HuH-7 (cell line): ENCODE measurements at regions not wholly inside any gene's neighbourhood (a gene's known extent, or its start where the extent isn't known, plus 50 kb on each side); places are given as distances from the start of the nearest gene placed in this dataset.

Experiments
- DNase-seq: peaks from one replicate; pipeline ENCODE4 v3.0.0; 2011; ENCODE audit warnings: low spot score

GRCh38 chr3:127374086-127375010, 86.5 kb upstream of the PRR20G start:
- peak; percentile 38 for DNase-seq

- no peak for DNase-seq
Observed at GRCh38 chr3:127373441-127374085, 85.7 kb upstream of the PRR20G start.

DNA sequence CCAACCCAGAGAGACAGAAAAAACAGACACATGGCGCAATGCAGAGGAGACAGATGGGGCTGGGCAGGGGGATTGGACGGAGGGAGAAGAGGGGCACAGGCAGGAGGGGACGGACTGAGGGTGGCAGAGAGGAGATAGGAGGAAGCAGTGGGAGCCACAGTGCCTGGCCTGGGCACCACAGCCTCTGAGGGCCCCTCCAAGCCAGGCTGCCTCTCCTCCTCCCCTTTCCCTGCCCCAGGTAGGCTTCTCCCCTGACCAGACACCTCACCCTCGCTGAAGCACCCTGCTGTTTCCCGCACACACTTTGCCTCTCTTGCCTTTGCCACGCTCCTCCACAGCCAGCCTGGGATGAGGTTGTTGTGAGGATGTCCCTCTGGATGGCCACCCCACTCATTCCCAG, 84.0 kb upstream of the PRR20G start:
- no peak for DNase-seq

DNA sequence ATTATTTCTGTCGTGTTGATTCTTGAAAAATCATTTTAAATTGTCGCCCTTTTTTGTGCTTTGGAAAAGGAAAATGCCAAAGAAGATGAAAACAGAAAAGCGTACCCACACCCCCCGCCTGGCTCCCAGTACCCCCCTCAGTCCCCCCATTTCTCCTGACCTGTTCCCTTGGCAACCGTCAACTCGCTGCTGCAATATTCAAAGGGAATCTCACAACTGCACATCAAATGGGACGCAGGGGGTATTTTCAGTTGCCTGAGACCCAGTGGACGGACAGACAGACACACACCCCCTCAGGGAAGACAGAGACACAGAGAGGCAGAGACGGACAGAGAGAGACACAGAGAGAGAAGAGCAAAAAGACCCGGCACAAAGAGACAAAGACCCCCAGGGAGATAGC, 83.5 kb upstream of the PRR20G start:
- DNase-seq: no peak

DNA sequence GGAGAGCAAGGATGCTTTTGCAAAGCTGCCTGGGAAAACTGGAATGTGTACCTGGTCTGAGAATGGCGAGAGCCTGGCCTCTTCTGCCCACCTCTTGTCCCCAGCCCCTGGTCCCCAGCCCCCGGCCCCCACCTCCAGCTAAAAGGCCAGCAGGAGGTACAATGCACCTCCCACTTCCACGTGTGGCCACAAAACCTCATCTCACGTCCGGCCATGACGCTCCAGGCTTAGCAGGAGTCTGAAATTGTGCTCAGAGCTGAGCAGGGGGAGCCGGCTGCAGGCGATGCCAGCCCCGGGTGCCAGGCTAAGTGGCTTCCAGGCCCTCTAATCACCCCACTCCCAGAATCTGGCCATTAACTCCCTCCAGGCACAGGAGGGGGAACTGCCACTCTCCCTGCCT, 83.1 kb upstream of the PRR20G start:
- DNase-seq: no peak

DNA sequence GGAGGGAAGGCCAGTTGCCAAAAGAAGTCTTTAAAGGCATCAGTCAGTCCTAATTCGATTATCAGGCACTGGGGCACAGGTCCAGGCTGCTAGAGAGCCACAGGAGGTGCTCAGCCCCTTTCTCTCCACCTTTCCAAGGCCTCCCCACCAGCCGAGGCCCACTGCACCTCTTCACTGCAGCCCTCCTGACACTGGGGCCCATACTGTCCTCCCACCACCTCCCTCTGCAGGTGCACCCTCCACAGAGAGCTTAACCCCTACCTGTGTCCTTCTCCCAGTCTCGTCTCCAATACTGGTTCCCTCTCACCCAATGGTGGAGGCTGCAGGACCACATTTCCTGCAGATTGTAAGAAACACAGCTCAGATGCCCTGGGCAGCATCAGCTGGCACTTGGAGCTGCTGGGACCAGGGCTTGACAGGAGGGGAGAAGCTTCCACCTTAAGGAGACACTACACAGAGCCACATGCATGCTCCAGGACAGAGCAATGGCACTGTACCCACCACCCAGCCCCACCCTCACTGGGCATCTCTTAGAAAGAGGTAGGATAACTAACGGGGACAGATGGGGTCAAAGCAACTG, 81.6 kb upstream of the PRR20G start:
- DNase-seq: no peak

DNA sequence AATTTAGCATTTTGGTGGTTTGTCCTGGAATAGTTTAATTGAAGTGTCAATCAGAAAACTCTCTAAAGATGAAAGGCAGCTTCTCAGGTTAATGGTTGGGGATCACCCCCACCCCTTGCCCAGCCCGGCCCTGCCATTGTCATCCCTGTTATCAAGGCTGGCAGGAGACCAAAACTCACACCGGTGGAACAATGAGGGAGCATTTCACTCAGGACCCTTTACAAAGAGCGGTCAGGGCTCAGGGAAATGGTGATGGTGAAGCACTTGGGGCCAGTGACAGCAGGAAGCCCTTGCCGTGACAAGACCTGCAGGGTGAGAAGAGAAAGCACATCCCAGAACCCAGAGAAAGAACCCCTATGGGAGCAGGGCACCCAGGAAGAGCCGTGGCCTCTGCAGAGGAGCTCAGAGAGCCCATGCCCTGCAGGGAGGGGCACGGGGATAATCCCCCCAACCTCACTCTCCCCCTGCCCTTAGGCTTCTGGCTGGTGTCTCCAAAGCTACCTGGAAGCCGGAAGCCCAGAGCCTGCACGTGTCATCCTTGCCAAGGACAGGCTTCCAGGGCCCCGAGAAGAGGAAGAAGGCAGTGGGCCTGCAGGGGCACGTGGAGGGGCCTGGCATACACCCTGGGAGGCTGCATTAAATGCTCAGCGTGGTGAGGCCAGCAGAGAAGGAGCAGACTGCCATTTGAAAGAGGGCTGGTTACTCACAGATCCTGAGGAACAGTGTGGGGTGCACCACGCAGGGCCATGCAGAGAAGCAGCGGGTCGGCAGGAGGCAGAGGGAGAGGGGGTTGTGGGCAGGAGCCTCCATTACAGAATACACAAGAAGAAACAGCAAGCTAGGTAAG, 80.6 kb upstream of the PRR20G start:
- no peak for DNase-seq

DNA sequence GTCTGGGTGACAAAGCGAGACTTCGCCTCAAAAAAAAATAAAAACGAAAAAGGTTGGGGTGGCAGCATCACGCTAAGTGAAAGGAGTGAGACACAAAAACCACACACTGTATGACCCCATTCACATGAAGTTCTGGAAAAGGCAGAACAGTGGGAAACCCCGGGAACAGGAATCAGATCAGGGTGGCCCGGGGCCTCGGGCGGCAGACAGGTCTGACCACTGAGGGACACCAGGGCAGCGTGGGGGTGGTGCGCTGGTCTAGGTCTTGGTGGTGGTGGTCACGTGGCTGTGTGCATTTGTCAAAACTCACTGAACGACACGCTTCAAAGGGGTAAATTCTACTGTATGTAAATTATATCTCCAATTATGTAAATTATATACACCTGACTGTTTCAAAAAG, 79.7 kb upstream of the PRR20G start:
- DNase-seq: no peak

DNA sequence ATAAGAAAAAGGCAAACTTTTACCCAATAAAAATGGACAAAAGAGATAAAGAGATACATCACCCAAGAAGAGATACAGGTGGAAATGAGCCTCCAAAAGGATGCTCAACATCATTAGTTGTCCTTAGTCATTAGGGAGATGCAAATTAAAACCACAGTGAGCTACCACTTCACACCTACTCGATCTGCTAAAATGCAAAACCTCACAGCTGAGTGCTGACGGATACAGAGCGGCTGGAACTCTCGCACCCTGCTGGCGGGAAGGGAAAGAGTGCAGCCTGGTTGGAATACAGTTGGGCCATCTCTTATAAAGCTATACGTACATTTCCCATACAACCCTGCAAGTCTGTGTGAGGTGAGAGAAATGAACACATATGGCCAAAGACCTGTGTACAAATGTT, 78.5 kb upstream of the PRR20G start:
- no peak for DNase-seq

DNA sequence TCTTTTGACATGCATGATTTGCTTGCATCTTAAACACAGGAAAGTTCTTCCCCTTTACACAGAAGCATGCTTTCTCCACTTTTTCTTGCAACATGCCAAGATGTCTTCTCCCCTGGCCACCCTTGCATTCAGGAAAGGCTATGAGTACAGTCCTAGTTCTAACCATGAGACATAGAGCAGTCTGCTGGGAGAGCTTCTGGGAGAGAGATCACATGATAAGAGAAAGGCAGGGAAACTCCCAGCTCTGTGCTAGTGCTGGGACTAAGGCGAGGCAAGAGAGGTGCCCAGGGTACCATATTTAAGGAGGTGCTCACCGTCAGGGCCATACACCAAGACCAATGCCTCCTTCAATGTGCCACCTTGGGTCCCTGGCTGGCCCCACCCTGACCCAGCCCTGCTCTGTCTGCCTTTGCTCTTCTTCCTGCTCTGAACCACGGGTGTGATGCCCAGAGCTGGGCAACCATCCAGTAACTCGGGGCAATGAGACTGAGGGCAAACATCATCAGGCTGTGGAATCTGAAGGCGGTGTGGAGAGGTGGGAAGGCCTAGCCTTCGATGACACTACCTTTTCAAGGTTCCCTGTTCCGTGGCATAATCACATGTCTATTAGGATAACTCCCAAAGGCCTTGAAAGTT, 77.4 kb upstream of the PRR20G start:
- DNase-seq: no peak

DNA sequence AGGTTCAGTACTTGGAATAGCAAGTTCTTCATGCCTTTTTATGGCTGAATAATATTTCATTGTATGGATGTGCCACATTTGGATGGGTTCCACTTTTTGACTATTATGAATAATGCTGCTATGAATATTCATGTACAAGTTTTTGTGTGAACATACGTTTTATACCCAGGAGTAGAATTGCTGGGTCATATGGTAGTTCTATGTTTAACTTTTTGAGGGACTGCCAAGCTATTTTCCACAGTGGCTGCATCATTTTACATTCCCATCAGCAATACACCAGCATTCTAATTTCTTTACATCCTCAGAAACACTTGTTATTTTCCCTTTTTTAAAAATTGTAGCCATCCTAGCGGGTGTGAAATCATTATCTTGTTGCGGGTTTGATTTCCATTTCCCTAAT, 76.0 kb upstream of the PRR20G start:
- DNase-seq: no peak

GRCh38 chr3:127363171-127363570, 75.3 kb upstream of the PRR20G start:
- DNase-seq: no peak

- no peak for DNase-seq
Observed at GRCh38 chr3:127360647-127361046, 72.8 kb upstream of the PRR20G start.

DNA sequence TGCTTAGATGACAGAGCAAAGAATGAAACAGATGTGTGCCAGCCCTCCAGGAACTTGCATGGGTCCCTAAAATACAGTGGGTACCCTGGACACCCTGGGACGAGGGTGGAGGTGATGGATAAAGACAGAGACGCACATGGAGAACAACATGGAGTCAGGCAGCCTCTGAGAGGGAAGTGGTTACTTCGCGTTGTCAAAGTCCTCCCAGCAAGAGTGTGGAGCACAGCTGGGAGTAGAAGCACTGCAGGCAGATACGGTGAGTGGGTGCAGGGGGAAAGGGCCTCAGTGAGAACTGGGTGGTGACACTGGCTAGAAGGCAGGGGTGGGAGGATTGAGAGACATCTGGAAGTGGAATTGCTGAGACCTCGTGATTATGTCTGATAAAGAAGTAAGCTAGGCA, 70.8 kb upstream of the PRR20G start:
- DNase-seq: no peak

DNA sequence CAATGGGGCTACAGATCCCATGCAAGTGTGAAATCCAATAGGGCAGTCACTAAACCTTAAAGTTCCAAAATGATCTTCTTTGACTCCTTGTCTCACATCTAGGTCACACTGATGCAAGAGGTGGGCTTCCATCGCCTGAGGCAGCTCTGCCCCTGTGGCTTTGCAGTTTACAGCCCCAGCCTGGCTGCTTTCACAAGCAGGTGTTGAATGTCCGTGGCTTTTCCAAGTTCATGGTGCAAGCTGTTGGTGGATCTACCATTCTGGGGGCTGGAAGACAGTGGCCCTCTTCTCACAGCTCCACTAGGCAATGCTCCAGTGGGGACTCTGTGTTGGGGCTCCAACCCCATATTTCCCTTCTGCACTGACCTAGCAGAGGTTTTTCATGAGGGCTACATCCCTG, 68.5 kb upstream of the PRR20G start:
- no peak for DNase-seq

DNA sequence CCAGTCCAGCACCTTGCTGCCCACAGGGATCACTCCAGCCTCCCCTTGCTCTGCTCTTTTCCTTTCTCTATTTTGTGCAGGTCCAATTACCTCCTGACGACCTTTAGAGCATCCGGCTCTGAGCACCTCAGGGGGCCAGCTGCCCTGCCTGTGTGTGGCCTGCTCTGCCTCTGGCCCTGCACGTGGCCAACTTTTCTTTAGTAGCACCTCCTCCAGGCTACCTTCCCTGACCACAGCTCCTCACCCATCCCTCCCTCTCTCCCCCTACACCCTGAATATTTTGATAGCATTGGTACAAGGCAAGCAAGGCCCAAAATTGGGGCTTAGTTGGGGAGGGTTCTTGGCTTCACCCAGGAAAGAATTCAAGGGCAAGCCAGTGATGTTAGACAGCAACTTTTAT, 66.9 kb upstream of the PRR20G start:
- DNase-seq: no peak

DNA sequence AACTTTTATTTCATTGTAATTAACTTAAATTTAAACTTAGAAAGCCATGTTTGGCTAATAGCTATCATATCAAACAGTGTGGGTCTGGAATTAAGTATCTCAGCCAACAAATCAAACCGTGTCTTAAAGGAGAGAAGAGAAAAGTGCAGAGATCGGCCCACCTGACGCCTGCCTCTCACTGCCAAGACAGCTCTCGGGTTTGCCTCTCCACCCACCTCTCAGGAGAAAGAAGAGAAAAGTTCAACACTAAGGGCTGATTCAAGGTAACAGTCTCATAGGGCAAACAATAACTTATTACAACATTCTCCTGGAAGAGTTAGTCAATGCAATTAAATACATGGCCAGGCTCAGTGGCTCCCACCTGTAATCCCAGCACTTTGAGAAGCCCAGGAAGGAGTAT, 64.8 kb upstream of the PRR20G start:
- no peak for DNase-seq

DNA sequence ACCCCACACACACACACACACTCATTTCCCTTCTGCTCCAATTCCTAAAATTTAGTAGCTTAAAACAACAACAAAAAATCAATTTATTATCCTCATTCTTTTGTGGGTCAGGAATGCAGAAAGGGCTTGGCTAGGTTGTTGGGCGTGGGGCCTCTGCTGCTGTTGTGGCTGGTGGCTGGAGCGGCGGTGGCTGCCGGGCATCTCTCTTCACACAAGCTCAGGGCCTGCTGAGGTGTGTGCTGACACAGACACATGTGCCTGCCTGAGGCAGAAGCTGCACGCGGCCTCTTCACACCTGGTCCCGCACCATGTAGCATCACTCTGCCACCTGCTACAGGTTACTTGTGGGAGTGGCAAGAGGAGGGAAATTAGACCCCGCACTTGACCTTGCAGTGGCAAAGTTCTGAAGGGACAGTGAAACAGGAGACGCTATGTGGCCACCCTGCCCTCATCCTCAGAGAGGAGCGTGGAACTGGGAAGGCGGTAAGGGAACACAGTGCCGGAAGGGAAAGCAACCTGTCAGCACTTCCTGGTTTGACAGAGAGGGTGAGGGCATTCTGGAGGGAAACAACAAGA, 64.0 kb upstream of the PRR20G start:
- DNase-seq: no peak

GRCh38 chr3:127351321-127351720, 63.5 kb upstream of the PRR20G start:
- no peak for DNase-seq

DNA sequence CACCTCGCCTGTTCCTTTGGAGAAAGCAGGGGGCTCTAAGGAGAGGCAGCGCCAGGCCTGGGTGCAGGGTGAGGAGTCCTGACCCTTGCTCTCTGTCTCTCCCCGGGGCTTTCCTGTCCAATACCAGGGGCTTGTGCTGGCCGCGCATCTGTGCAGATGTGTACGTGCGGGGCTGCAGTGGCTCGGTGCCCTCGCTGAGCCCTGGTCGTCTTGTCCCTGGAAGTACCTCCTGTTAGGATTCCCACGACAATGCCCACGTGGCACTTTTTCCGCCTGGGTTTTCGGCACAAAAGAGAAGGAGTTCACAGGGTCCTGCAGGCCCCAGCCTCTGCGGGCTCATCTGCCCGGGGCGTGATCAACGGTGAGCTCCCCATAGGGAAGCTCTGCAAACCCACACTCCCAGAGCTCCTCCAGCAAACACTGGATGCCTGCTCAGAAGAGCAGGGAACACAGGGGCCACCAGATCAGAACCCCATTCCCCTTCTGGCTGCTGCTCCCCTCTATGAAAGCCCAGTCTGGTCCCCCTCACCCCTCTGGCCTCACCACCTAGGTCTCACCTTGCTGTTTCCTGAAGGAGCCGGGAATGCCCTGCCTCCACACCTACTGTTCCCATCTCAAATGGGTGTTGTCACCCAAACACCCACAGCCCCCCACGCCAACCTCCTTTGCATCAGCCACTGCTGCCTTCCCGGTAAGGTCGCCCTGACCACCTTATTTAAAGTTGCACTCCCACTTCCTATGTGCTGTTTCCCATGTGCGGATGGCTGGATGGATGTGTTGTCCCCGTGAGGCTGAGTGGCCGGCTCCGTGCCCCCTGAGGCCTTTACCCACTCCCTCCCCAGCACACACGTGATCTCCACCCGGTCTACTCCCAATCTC, 62.6 kb upstream of the PRR20G start:
- no peak for DNase-seq
